Pancreas (tissue), 10 donors: ENCODE measurements at regions not wholly inside any gene's neighbourhood (a gene's known extent, or its start where the extent isn't known, plus 50 kb on each side); places are given as distances from the start of the nearest gene placed in this dataset.

Experiments used
- ATAC-seq, 4 donors: fragments of 200-7000 bp; cut with Tn5 transposase; one replicate each; pipeline versions ENCODE4 v1.8.0 to v1.9.1; 2020; ENCODE audit warnings: mild to moderate bottlenecking in 4 of 4, moderate library complexity in 4 of 4
- DNase-seq, 6 donors: peaks; one replicate each; pipeline ENCODE4 v3.0.0-alpha.2; 2020
- FAIRE-seq: peaks from 2 replicates; lab custom pipeline; 2012; peaks lifted over from hg19 to GRCh38; lab: Jason Lieb, UNC
- H3K27ac ChIP-seq, 4 donors: fragments of 200-600 bp; sonication (generic); 1 replicate in 3 of 4; 2 replicates in 1 of 4; pipeline versions ENCODE4 v1.5.0 to v1.8.0; 2020
- H3K27me3 ChIP-seq, 4 donors: fragments of 200-600 bp; one replicate each; pipeline ENCODE4 v1.8.0; 2021
- H3K36me3 ChIP-seq, 3 donors: fragments of 200-600 bp; sonication (generic) in 1 of 3; one replicate each; pipeline versions ENCODE4 v1.5.0 to v1.8.0; 2020 to 2021
- H3K4me1 ChIP-seq, 3 donors: fragments of 200-600 bp; one replicate each; pipeline ENCODE4 v1.8.0; 2021
- H3K4me3 ChIP-seq, 4 donors: fragments of 200-600 bp; sonication (generic) in 2 of 4; one replicate each; pipeline versions ENCODE4 v1.5.0 to v1.8.0; 2020 to 2021
- H3K9me3 ChIP-seq, 4 donors: fragments of 200-600 bp; one replicate each; pipeline ENCODE4 v1.8.0; 2021
- CTCF ChIP-seq, 4 donors: fragments of 200-600 bp; sonication (generic) in 3 of 4; IDR thresholded peaks; one replicate each; pipeline versions ENCODE4 v1.5.0 to v1.8.0; 2021; ENCODE audit warnings: antibody characterized with exemption in 4 of 4
- WGBS, 2 donors: extraction: QIAGEN DNeasy Blood & Tissue Kit; methylation state at CpG; one replicate each; pipeline ENCODE4 v1.1.7; 2013; 5-methylcytosine and 5-hydroxymethylcytosine counted together
- intact Hi-C, 3 donors: fragments of 100-400 bp; cut with DNase I; formaldehyde crosslinking; loops; one replicate each; pipeline versions ENCODE4 v1.11.1 to v1.14.2; 2022
- donor health status: healthy with polysubstance abuse.
- donor health status: DM: no; HTN: no; CAD: no; lungs with moderate emphysema.
- donor health status: DM: no; HTN: no; CAD: no.
- donor health status: control.
- donor health status: control.
- donor health status: Bipolar disorder and iron deficiency.
- donor health status: DM: yes; HTN: yes; CAD: no.
- donor health status: DM: no; HTN: no; CAD: no.
- donor health status: DM: no; HTN: no; CAD: no.
- donor health status: DM: yes; HTN: yes; CAD: no.

- no peaks in the 10 kb centered on the region for H3K36me3 ChIP-seq
- no peaks in the 10 kb centered on the region for H3K27me3 ChIP-seq
- no peak overlapping the region for H3K27ac ChIP-seq
- FAIRE-seq: no peak
- no peak for TF ChIP-seq CTCF (IDR thresholded peaks at IDR 0.05)
- intact Hi-C loops: no loop called here
- H3K4me1 ChIP-seq: no peaks in the 10 kb centered on the region
- DNase-seq: no peak
- ATAC-seq: no peak
- H3K4me3 ChIP-seq: no peak overlapping the region
- no peaks in the 10 kb centered on the region for H3K9me3 ChIP-seq
- WGBS, 2 donors: 85 to 86% methylated on average over 6 of the region's 6 CpGs
Observed at GRCh38 chr3:165638034-165638433, 199.2 kb downstream of the BCHE start.

- DNase-seq (no peak), ATAC-seq (no peak), FAIRE-seq (no peak)
- H3K27me3 ChIP-seq: no peaks in the 10 kb centered on the region
- TF ChIP-seq CTCF (IDR thresholded peaks at IDR 0.05): no peak
- H3K9me3 ChIP-seq: no peaks in the 10 kb centered on the region
- H3K4me1 ChIP-seq: no peaks in the 10 kb centered on the region
- no peak overlapping the region for H3K27ac ChIP-seq
- H3K36me3 ChIP-seq: no peaks in the 10 kb centered on the region
- H3K4me3 ChIP-seq: no peak overlapping the region
- 84 to 85% methylated on average over 1 of the region's 1 CpG for WGBS, 2 donors
- intact Hi-C loops: no loop called here
Observed at GRCh38 chr3:165636684-165637015, 200.6 kb downstream of the BCHE start.

GRCh38 chr3:165635791-165636683 is 201.2 kb downstream of the BCHE start:
- ATAC-seq: peak in 3 of 4 donors; percentile 61 to 71 (median 67)
- Histone ChIP-seq H3K27ac (no peak overlapping the region), H3K9me3 (no peaks in the 10 kb centered on the region), H3K4me1 (no peaks in the 10 kb centered on the region), H3K36me3 (no peaks in the 10 kb centered on the region), H3K4me3 (no peak overlapping the region), H3K27me3 (no peaks in the 10 kb centered on the region)
- intact Hi-C loops: no loop called here
- DNase-seq: no peak
- WGBS, 2 donors: 81 to 84% methylated on average over 5 of the region's 5 CpGs
- no peak for TF ChIP-seq CTCF (IDR thresholded peaks at IDR 0.05)
- no peak for FAIRE-seq

- 70 to 81% methylated on average over 3 of the region's 3 CpGs for WGBS, 2 donors
- no peaks in the 10 kb centered on the region for H3K27me3 ChIP-seq
- DNase-seq: no peak
- intact Hi-C loops: no loop called here
- ATAC-seq: no peak
- no peak overlapping the region for H3K4me3 ChIP-seq
- H3K9me3 ChIP-seq: no peaks in the 10 kb centered on the region
- H3K4me1 ChIP-seq: no peaks in the 10 kb centered on the region
- no peaks in the 10 kb centered on the region for H3K36me3 ChIP-seq
- no peak overlapping the region for H3K27ac ChIP-seq
- TF ChIP-seq CTCF (IDR thresholded peaks at IDR 0.05): no peak
- FAIRE-seq: no peak
Observed at GRCh38 chr3:165624761-165625160, 212.5 kb downstream of the BCHE start.

- intact Hi-C loops: no loop called here
- FAIRE-seq: no peak
- H3K4me1 ChIP-seq: no peaks in the 10 kb centered on the region
- DNase-seq: no peak
- no peak overlapping the region for H3K27ac ChIP-seq
- H3K27me3 ChIP-seq: no peaks in the 10 kb centered on the region
- no peaks in the 10 kb centered on the region for H3K36me3 ChIP-seq
- WGBS, 2 donors: 89 to 93% methylated on average over 2 of the region's 2 CpGs
- no peak for TF ChIP-seq CTCF (IDR thresholded peaks at IDR 0.05)
- ATAC-seq: no peak
- no peaks in the 10 kb centered on the region for H3K9me3 ChIP-seq
- no peak overlapping the region for H3K4me3 ChIP-seq
Observed at GRCh38 chr3:165622356-165622755, 214.9 kb downstream of the BCHE start.
